Ovary (tissue), 3 donors: ENCODE measurements at regions not wholly inside any gene's neighbourhood (a gene's known extent, or its start where the extent isn't known, plus 50 kb on each side); places are given as distances from the start of the nearest gene placed in this dataset.

Source experiments
- CTCF ChIP-seq, 3 donors: fragments of 450-650 bp in 2 of 3; fragments of 200-600 bp in 1 of 3; IDR thresholded peaks; one replicate each; pipeline versions ENCODE4 v1.5.1 to v1.8.0; 2016 to 2022; ENCODE audit warnings: antibody characterized with exemption in 3 of 3, mild to moderate bottlenecking in 1 of 3
- EP300 ChIP-seq: sonication (generic); formaldehyde crosslinking; IDR thresholded peaks from one replicate; pipeline ENCODE4 v1.6.1; 2017; ENCODE audit warnings: antibody characterized with exemption
- POLR2A ChIP-seq: fragments of 450-650 bp; IDR thresholded peaks from one replicate; pipeline ENCODE4 v1.6.1; 2017; ENCODE audit warnings: antibody characterized with exemption, mild to moderate bottlenecking, moderate library complexity
- donor health status: DM: no; HTN: no; CAD: no.

DNA sequence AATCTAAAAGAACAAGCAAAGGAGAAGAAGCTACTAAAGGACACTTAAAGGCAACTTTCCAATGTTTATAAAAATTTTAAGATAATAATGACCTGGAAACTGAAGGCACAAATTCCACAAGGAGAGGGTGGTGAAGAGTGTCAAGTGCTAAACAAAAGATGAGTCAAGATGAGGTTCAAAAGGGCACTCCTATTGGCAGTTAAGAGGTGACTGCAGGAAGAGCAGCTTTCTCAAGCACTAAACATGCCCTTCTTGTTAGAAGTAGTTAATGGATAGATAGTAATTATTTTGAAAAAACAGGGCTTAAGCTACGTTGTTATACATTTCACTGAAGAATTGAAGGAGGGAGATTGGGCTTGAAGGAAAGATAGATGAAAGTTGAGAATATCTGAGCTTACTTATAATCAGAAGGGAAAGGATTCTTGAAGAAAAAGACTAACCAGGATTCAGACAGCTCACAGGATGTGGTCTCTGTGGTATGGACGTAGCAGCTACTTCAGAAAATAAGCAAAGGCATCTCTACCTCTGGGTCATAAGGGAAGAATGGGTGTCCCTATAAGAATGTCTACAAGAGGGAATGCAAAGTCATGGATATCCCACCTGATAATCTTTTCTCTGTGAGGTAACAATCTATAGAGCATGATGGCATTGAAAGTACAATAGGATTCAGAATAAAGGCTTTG, 454.7 kb upstream of the SLC39A10 start:
- TF ChIP-seq CTCF (IDR thresholded peaks at IDR 0.05) (no peak), EP300 (no peak), POLR2A (no peak)
